ENCODE measurements at regions not wholly inside any gene's neighbourhood (a gene's known extent, or its start where the extent isn't known, plus 50 kb on each side); places are given as distances from the start of the nearest gene placed in this dataset.

GRCh38 chr3:174532216-174532615, 326.9 kb upstream of the NAALADL2 start:
- Histone ChIP-seq H3K36me3 (ENCODE audit: control insufficient read depth in 2 of 3, insufficient read depth in 3 of 3, low read length in 3 of 3) (no peaks in the 10 kb centered on the region), H3K4me3 (ENCODE audit: low read length in 3 of 3) (no peak overlapping the region), H3K27me3 (ENCODE audit: control insufficient read depth, insufficient read depth, low read length) (no peaks in the 10 kb centered on the region), H3K4me1 (ENCODE audit: control insufficient read depth in 2 of 3, insufficient read depth in 2 of 3, low read depth in 1 of 3, low read length in 3 of 3) (no peaks in the 10 kb centered on the region), H3K27ac (ENCODE audit: low read depth in 2 of 2, low read length in 2 of 2) (no peak overlapping the region), H3K9ac (ENCODE audit: low read length in 3 of 3) (no peak overlapping the region), H3K9me3 (ENCODE audit: control insufficient read depth in 2 of 3, insufficient read depth in 1 of 3, low read length in 3 of 3) (no peaks in the 10 kb centered on the region)
- FAIRE-seq (no peak), DNase-seq (no peak)
- no peak for TF ChIP-seq CTCF (IDR thresholded peaks at IDR 0.05; ENCODE audit: borderline replicate concordance, extremely low read depth, insufficient read depth)
- intact Hi-C loops (cut with DNase I), result no loop called here

GRCh38 chr3:174532776-174533175, 326.4 kb upstream of the NAALADL2 start:
- TF ChIP-seq CTCF (IDR thresholded peaks at IDR 0.05; ENCODE audit: borderline replicate concordance, extremely low read depth, insufficient read depth), result no peak
- intact Hi-C loops (cut with DNase I), result no loop called here
- FAIRE-seq, result no peak
- Histone ChIP-seq H3K27me3 (ENCODE audit: control insufficient read depth, insufficient read depth, low read length) (no peaks in the 10 kb centered on the region), H3K4me1 (ENCODE audit: control insufficient read depth in 2 of 3, insufficient read depth in 2 of 3, low read depth in 1 of 3, low read length in 3 of 3) (no peaks in the 10 kb centered on the region), H3K4me3 (ENCODE audit: low read length in 3 of 3) (no peak overlapping the region), H3K36me3 (ENCODE audit: control insufficient read depth in 2 of 3, insufficient read depth in 3 of 3, low read length in 3 of 3) (no peaks in the 10 kb centered on the region), H3K9me3 (ENCODE audit: control insufficient read depth in 2 of 3, insufficient read depth in 1 of 3, low read length in 3 of 3) (no peaks in the 10 kb centered on the region), H3K27ac (ENCODE audit: low read depth in 2 of 2, low read length in 2 of 2) (no peak overlapping the region), H3K9ac (ENCODE audit: low read length in 3 of 3) (no peak overlapping the region)
- DNase-seq, result no peak

GRCh38 chr3:174533286-174533685, 325.8 kb upstream of the NAALADL2 start:
- Histone ChIP-seq H3K9me3 (ENCODE audit: control insufficient read depth in 2 of 3, insufficient read depth in 1 of 3, low read length in 3 of 3) (no peaks in the 10 kb centered on the region), H3K36me3 (ENCODE audit: control insufficient read depth in 2 of 3, insufficient read depth in 3 of 3, low read length in 3 of 3) (no peaks in the 10 kb centered on the region), H3K27me3 (ENCODE audit: control insufficient read depth, insufficient read depth, low read length) (no peaks in the 10 kb centered on the region), H3K4me3 (ENCODE audit: low read length in 3 of 3) (no peak overlapping the region), H3K9ac (ENCODE audit: low read length in 3 of 3) (no peak overlapping the region), H3K4me1 (ENCODE audit: control insufficient read depth in 2 of 3, insufficient read depth in 2 of 3, low read depth in 1 of 3, low read length in 3 of 3) (no peaks in the 10 kb centered on the region), H3K27ac (ENCODE audit: low read depth in 2 of 2, low read length in 2 of 2) (no peak overlapping the region)
- DNase-seq (no peak), FAIRE-seq (no peak)
- intact Hi-C loops (cut with DNase I), result no loop called here
- TF ChIP-seq CTCF (IDR thresholded peaks at IDR 0.05; ENCODE audit: borderline replicate concordance, extremely low read depth, insufficient read depth), result no peak

- no peak for TF ChIP-seq CTCF (IDR thresholded peaks at IDR 0.05; ENCODE audit: borderline replicate concordance, extremely low read depth, insufficient read depth)
- intact Hi-C loops (cut with DNase I), result no loop called here
- Histone ChIP-seq H3K4me1 (ENCODE audit: control insufficient read depth in 2 of 3, insufficient read depth in 2 of 3, low read depth in 1 of 3, low read length in 3 of 3) (no peaks in the 10 kb centered on the region), H3K27ac (ENCODE audit: low read depth in 2 of 2, low read length in 2 of 2) (no peak overlapping the region), H3K9ac (ENCODE audit: low read length in 3 of 3) (no peak overlapping the region), H3K9me3 (ENCODE audit: control insufficient read depth in 2 of 3, insufficient read depth in 1 of 3, low read length in 3 of 3) (no peaks in the 10 kb centered on the region), H3K36me3 (ENCODE audit: control insufficient read depth in 2 of 3, insufficient read depth in 3 of 3, low read length in 3 of 3) (no peaks in the 10 kb centered on the region), H3K27me3 (ENCODE audit: control insufficient read depth, insufficient read depth, low read length) (no peaks in the 10 kb centered on the region), H3K4me3 (ENCODE audit: low read length in 3 of 3) (no peak overlapping the region)
- FAIRE-seq (no peak), DNase-seq (no peak)
Observed at GRCh38 chr3:174536319-174536718, 322.8 kb upstream of the NAALADL2 start.

Data from kidney (tissue), 13 donors.